ENCODE measurements at regions not wholly inside any gene's neighbourhood (a gene's known extent, or its start where the extent isn't known, plus 50 kb on each side); places are given as distances from the start of the nearest gene placed in this dataset.
A peak's percentile ranks its signal among the peaks of the same experiment; 100 is the strongest.

DNA sequence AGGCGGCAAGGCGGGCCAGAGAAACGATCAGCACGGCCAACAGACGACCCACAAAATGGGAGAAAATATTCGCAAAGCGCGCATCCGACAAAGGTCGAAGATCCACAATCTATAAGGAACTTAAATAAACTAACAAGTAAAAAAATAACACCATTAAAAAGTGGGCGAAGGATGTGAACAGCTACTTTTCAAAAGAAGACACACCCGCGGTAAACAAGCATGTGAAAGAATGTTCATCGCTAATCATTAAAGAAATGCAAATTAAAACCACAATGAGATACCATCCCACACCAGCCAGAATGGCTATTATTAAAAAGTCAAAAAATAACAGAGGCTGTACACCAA, 117.8 kb upstream of the SIRPA start (continued):
- TF ChIP-seq SP1 (IDR thresholded peaks at IDR 0.05) (no peak), SP1 (CRISPR knock-in tag; IDR thresholded peaks at IDR 0.05) (no peak), ZNF879 (CRISPR knock-in tag; IDR thresholded peaks at IDR 0.05) (0 out of 2 replicates have a peak, but pooled peaks have one; percentile 22), PHB2 (IDR thresholded peaks at IDR 0.05; ENCODE audit: partially characterized antibody) (no peak), GATAD1 (CRISPR knock-in tag; IDR thresholded peaks at IDR 0.05) (no peak), SATB2 (CRISPR knock-in tag; IDR thresholded peaks at IDR 0.05) (no peak), MBD4 (IDR thresholded peaks at IDR 0.05; ENCODE audit: borderline replicate concordance, low read length) (no peak), ZNF317 (CRISPR knock-in tag; IDR thresholded peaks at IDR 0.05) (no peak)
- TF ChIP-seq, protein P1, sequence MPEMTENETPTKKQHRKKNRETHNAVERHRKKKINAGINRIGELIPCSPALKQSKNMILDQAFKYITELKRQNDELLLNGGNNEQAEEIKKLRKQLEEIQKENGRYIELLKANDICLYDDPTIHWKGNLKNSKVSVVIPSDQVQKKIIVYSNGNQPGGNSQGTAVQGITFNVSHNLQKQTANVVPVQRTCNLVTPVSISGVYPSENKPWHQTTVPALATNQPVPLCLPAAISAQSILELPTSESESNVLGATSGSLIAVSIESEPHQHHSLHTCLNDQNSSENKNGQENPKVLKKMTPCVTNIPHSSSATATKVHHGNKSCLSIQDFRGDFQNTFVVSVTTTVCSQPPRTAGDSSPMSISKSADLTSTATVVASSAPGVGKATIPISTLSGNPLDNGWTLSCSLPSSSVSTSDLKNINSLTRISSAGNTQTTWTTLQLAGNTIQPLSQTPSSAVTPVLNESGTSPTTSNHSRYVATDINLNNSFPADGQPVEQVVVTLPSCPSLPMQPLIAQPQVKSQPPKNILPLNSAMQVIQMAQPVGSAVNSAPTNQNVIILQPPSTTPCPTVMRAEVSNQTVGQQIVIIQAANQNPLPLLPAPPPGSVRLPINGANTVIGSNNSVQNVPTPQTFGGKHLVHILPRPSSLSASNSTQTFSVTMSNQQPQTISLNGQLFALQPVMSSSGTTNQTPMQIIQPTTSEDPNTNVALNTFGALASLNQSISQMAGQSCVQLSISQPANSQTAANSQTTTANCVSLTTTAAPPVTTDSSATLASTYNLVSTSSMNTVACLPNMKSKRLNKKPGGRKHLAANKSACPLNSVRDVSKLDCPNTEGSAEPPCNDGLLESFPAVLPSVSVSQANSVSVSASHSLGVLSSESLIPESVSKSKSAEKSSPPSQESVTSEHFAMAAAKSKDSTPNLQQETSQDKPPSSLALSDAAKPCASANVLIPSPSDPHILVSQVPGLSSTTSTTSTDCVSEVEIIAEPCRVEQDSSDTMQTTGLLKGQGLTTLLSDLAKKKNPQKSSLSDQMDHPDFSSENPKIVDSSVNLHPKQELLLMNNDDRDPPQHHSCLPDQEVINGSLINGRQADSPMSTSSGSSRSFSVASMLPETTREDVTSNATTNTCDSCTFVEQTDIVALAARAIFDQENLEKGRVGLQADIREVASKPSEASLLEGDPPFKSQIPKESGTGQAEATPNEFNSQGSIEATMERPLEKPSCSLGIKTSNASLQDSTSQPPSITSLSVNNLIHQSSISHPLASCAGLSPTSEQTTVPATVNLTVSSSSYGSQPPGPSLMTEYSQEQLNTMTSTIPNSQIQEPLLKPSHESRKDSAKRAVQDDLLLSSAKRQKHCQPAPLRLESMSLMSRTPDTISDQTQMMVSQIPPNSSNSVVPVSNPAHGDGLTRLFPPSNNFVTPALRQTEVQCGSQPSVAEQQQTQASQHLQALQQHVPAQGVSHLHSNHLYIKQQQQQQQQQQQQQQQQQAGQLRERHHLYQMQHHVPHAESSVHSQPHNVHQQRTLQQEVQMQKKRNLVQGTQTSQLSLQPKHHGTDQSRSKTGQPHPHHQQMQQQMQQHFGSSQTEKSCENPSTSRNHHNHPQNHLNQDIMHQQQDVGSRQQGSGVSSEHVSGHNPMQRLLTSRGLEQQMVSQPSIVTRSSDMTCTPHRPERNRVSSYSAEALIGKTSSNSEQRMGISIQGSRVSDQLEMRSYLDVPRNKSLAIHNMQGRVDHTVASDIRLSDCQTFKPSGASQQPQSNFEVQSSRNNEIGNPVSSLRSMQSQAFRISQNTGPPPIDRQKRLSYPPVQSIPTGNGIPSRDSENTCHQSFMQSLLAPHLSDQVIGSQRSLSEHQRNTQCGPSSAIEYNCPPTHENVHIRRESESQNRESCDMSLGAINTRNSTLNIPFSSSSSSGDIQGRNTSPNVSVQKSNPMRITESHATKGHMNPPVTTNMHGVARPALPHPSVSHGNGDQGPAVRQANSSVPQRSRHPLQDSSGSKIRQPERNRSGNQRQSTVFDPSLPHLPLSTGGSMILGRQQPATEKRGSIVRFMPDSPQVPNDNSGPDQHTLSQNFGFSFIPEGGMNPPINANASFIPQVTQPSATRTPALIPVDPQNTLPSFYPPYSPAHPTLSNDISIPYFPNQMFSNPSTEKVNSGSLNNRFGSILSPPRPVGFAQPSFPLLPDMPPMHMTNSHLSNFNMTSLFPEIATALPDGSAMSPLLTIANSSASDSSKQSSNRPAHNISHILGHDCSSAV (CRISPR knock-in tag; IDR thresholded peaks at IDR 0.05; ENCODE audit: borderline replicate concordance) = 0 out of 2 replicates have a peak, but pooled peaks have one; percentile 44
- TF ChIP-seq, protein P2, sequence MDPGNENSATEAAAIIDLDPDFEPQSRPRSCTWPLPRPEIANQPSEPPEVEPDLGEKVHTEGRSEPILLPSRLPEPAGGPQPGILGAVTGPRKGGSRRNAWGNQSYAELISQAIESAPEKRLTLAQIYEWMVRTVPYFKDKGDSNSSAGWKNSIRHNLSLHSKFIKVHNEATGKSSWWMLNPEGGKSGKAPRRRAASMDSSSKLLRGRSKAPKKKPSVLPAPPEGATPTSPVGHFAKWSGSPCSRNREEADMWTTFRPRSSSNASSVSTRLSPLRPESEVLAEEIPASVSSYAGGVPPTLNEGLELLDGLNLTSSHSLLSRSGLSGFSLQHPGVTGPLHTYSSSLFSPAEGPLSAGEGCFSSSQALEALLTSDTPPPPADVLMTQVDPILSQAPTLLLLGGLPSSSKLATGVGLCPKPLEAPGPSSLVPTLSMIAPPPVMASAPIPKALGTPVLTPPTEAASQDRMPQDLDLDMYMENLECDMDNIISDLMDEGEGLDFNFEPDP (CRISPR knock-in tag; conservative IDR thresholded peaks at IDR 0.05) = 0 out of 2 replicates have a peak, but pooled peaks have one; percentile 8
- TF ChIP-seq, protein P3, sequence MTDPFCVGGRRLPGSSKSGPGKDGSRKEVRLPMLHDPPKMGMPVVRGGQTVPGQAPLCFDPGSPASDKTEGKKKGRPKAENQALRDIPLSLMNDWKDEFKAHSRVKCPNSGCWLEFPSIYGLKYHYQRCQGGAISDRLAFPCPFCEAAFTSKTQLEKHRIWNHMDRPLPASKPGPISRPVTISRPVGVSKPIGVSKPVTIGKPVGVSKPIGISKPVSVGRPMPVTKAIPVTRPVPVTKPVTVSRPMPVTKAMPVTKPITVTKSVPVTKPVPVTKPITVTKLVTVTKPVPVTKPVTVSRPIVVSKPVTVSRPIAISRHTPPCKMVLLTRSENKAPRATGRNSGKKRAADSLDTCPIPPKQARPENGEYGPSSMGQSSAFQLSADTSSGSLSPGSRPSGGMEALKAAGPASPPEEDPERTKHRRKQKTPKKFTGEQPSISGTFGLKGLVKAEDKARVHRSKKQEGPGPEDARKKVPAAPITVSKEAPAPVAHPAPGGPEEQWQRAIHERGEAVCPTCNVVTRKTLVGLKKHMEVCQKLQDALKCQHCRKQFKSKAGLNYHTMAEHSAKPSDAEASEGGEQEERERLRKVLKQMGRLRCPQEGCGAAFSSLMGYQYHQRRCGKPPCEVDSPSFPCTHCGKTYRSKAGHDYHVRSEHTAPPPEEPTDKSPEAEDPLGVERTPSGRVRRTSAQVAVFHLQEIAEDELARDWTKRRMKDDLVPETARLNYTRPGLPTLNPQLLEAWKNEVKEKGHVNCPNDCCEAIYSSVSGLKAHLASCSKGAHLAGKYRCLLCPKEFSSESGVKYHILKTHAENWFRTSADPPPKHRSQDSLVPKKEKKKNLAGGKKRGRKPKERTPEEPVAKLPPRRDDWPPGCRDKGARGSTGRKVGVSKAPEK (CRISPR knock-in tag; IDR thresholded peaks at IDR 0.05; ENCODE audit: borderline replicate concordance) = peak; percentile 6; the same call in 1 of the 2 replicates

All from HepG2 (cell line).